SK-N-SH treated with all-trans-retinoic acid at 6 μM for 48 hours (cell line): ENCODE measurements at regions not wholly inside any gene's neighbourhood (a gene's known extent, or its start where the extent isn't known, plus 50 kb on each side); places are given as distances from the start of the nearest gene placed in this dataset.

Experiments
- ATAC-seq: fragments of 200-7000 bp; cut with Tn5 transposase; 3 replicates; pipeline ENCODE4 v1.9.1; 2020; ENCODE audit warnings: mild to moderate bottlenecking, moderate library complexity
- ARNTL ChIP-seq: fragments of 450-650 bp; formaldehyde crosslinking; IDR thresholded peaks from 2 replicates; pipeline ENCODE4 v1.5.0; 2020; ENCODE audit warnings: low read depth, mild to moderate bottlenecking, moderate library complexity, borderline replicate concordance
- BACH2 ChIP-seq: fragments of 250-450 bp; sonication (Bioruptor Pico); IDR thresholded peaks from 2 replicates; pipeline ENCODE4 v1.9.0; 2021; ENCODE audit warnings: mild to moderate bottlenecking, borderline replicate concordance
- CREB5 ChIP-seq: fragments of 250-450 bp; sonication (Bioruptor Pico); IDR thresholded peaks from 2 replicates; pipeline ENCODE4 v1.5.1; 2020; ENCODE audit warnings: low read depth, mild to moderate bottlenecking, moderate library complexity
- CSDC2 ChIP-seq: fragments of 250-450 bp; sonication (Bioruptor Pico); IDR thresholded peaks from 2 replicates; pipeline ENCODE4 v1.5.0; 2020; ENCODE audit warnings: mild to moderate bottlenecking, moderate library complexity
- ESRRG ChIP-seq: fragments of 250-450 bp; sonication (Bioruptor Pico); IDR thresholded peaks from 2 replicates; pipeline ENCODE4 v1.6.1; 2021; ENCODE audit warnings: mild to moderate bottlenecking
- GLIS3 ChIP-seq: fragments of 250-450 bp; sonication (Bioruptor Pico); IDR thresholded peaks from 2 replicates; pipeline ENCODE4 v1.5.0; 2020; ENCODE audit warnings: mild to moderate bottlenecking, moderate library complexity
- ISL1 ChIP-seq: fragments of 250-450 bp; sonication (Bioruptor Pico); IDR thresholded peaks from 2 replicates; pipeline ENCODE4 v2.1.2; 2022; ENCODE audit warnings: mild to moderate bottlenecking, moderate library complexity
- OSR1 ChIP-seq: fragments of 250-450 bp; sonication (Bioruptor Pico); IDR thresholded peaks from 2 replicates; pipeline ENCODE4 v1.8.0; 2022; ENCODE audit warnings: moderate library complexity, mild to moderate bottlenecking, inconsistent platforms
- PPARA ChIP-seq: fragments of 250-450 bp; sonication (Bioruptor Pico); IDR thresholded peaks from 2 replicates; pipeline ENCODE4 v1.5.0; 2020; ENCODE audit warnings: mild to moderate bottlenecking, borderline replicate concordance
- RARB ChIP-seq: fragments of 250-450 bp; sonication (Bioruptor Pico); IDR thresholded peaks from 2 replicates; pipeline ENCODE4 v1.8.0; 2021; ENCODE audit warnings: mild to moderate bottlenecking, moderate library complexity
- SNAI2 ChIP-seq: fragments of 250-450 bp; sonication (Bioruptor Pico); IDR thresholded peaks from 2 replicates; pipeline ENCODE4 v1.5.0; 2020; ENCODE audit warnings: mild to moderate bottlenecking, moderate library complexity
- TCF4 ChIP-seq: fragments of 250-450 bp; sonication (Bioruptor Pico); IDR thresholded peaks from 2 replicates; pipeline ENCODE4 v1.8.0; 2021; ENCODE audit warnings: mild to moderate bottlenecking, moderate library complexity, borderline replicate concordance
- TOX ChIP-seq: fragments of 250-450 bp; sonication (Bioruptor Pico); IDR thresholded peaks from 2 replicates; pipeline ENCODE4 v1.8.0; 2021; ENCODE audit warnings: mild to moderate bottlenecking, moderate library complexity, borderline replicate concordance
- TSHZ2 ChIP-seq: fragments of 250-450 bp; sonication (Bioruptor Pico); IDR thresholded peaks from 2 replicates; pipeline ENCODE4 v1.5.0; 2020; ENCODE audit warnings: mild to moderate bottlenecking, moderate library complexity
- ZC3H10 ChIP-seq: fragments of 250-450 bp; sonication (Bioruptor Pico); IDR thresholded peaks from 2 replicates; pipeline ENCODE4 v1.5.1; 2021; ENCODE audit warnings: mild to moderate bottlenecking, moderate library complexity
- ZFP3 ChIP-seq: fragments of 250-450 bp; sonication (Bioruptor Pico); IDR thresholded peaks from 2 replicates; pipeline ENCODE4 v1.5.0; 2020; ENCODE audit warnings: mild to moderate bottlenecking, moderate library complexity
- ZFP30 ChIP-seq: fragments of 450-650 bp; formaldehyde crosslinking; IDR thresholded peaks from 2 replicates; pipeline ENCODE4 v1.5.0; 2022; ENCODE audit warnings: mild to moderate bottlenecking, moderate library complexity
- ZNF565 ChIP-seq: fragments of 450-650 bp; formaldehyde crosslinking; conservative IDR thresholded peaks from 2 replicates; pipeline ENCODE4 v1.5.0; 2020; ENCODE audit warnings: low read depth, mild to moderate bottlenecking, moderate library complexity
- ZNF70 ChIP-seq: fragments of 450-650 bp; formaldehyde crosslinking; IDR thresholded peaks from 2 replicates; pipeline ENCODE4 v1.5.0; 2020; ENCODE audit warnings: mild to moderate bottlenecking, moderate library complexity
- ZNF8 ChIP-seq: fragments of 450-650 bp; formaldehyde crosslinking; IDR thresholded peaks from 2 replicates; pipeline ENCODE4 v1.5.0; 2020; ENCODE audit warnings: mild to moderate bottlenecking, moderate library complexity
- TF ChIP-seq, protein P1 (sequence below): fragments of 250-450 bp; sonication (Bioruptor Pico); IDR thresholded peaks from 2 replicates; pipeline ENCODE4 v1.8.0; 2021; ENCODE audit warnings: low read depth, mild to moderate bottlenecking, moderate library complexity, borderline replicate concordance

DNA sequence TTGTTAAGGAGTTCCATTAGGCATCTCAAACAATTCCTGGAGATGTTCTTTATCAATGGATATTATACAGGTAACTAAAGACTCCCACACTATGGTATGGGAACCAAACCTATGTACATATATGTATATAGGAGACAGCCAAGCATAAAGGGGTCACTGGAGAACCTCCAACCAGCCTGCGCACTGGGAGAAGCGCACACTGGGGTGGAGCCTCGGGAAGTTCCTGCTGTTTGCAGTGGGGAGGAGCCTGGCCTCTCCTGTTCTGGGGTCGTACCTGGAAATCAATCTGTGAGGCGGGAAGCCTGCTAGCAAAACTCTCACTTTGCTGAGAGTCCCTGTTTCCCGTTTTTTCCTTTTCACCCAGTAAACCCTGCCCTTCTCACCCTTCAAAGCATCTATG lies 83.1 kb upstream of the CREB1 start:
- no peak for ATAC-seq
- no peak for TF ChIP-seq GLIS3 (CRISPR knock-in tag)
- no peak for TF ChIP-seq ZFP3 (CRISPR knock-in tag)
- no peak for TF ChIP-seq ISL1
- TF ChIP-seq SNAI2 (CRISPR knock-in tag) = no peak
- no peak for TF ChIP-seq ZNF565
- no peak for TF ChIP-seq TSHZ2 (CRISPR knock-in tag)
- TF ChIP-seq ESRRG (CRISPR knock-in tag) = no peak
- TF ChIP-seq ZNF70 (CRISPR knock-in tag) = no peak
- TF ChIP-seq BACH2 (CRISPR knock-in tag) = no peak

- TF ChIP-seq PPARA (no peak), ZFP30 (CRISPR knock-in tag) (no peak), ZNF8 (no peak), TSHZ2 (CRISPR knock-in tag) (no peak), OSR1 (CRISPR knock-in tag) (no peak), ZNF565 (no peak), ISL1 (no peak), ZNF70 (CRISPR knock-in tag) (no peak), ZC3H10 (CRISPR knock-in tag) (no peak)
- TF ChIP-seq, protein P1, sequence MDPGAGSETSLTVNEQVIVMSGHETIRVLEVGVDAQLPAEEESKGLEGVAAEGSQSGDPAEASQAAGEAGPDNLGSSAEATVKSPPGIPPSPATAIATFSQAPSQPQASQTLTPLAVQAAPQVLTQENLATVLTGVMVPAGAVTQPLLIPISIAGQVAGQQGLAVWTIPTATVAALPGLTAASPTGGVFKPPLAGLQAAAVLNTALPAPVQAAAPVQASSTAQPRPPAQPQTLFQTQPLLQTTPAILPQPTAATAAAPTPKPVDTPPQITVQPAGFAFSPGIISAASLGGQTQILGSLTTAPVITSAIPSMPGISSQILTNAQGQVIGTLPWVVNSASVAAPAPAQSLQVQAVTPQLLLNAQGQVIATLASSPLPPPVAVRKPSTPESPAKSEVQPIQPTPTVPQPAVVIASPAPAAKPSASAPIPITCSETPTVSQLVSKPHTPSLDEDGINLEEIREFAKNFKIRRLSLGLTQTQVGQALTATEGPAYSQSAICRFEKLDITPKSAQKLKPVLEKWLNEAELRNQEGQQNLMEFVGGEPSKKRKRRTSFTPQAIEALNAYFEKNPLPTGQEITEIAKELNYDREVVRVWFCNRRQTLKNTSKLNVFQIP (CRISPR knock-in tag) = no peak
- no peak for ATAC-seq
Measured at GRCh38 chr2:207448006-207448405, 81.8 kb upstream of the CREB1 start.

- no peak for ATAC-seq
Measured at GRCh38 chr2:207449642-207450165, 80.1 kb upstream of the CREB1 start.

More at GRCh38 chr2:207449642-207450165, 80.1 kb upstream of the CREB1 start:
- no peak for TF ChIP-seq CSDC2 (CRISPR knock-in tag)
- TF ChIP-seq PPARA = no peak
- TF ChIP-seq ARNTL (CRISPR knock-in tag) = no peak
- no peak for TF ChIP-seq SNAI2 (CRISPR knock-in tag)
- TF ChIP-seq GLIS3 (CRISPR knock-in tag) = no peak
- TF ChIP-seq RARB (CRISPR knock-in tag) = no peak
- TF ChIP-seq TOX (CRISPR knock-in tag) = no peak
- no peak for TF ChIP-seq ZNF70 (CRISPR knock-in tag)
- TF ChIP-seq TCF4 (CRISPR knock-in tag) = no peak
- TF ChIP-seq ESRRG (CRISPR knock-in tag) = no peak
- no peak for TF ChIP-seq ISL1
- no peak for TF ChIP-seq CREB5
- no peak for TF ChIP-seq ZFP30 (CRISPR knock-in tag)
- TF ChIP-seq, protein P1 (CRISPR knock-in tag) = no peak
- TF ChIP-seq, all 23 proteins: peak for 0
